ENCODE measurements at regions not wholly inside any gene's neighbourhood (a gene's known extent, or its start where the extent isn't known, plus 50 kb on each side); places are given as distances from the start of the nearest gene placed in this dataset.
"Not testable (repeated sequence)": the region's sequence is repeated elsewhere in the genome, so short reads cannot be mapped to it uniquely, and the experiment has no call there.

DNA sequence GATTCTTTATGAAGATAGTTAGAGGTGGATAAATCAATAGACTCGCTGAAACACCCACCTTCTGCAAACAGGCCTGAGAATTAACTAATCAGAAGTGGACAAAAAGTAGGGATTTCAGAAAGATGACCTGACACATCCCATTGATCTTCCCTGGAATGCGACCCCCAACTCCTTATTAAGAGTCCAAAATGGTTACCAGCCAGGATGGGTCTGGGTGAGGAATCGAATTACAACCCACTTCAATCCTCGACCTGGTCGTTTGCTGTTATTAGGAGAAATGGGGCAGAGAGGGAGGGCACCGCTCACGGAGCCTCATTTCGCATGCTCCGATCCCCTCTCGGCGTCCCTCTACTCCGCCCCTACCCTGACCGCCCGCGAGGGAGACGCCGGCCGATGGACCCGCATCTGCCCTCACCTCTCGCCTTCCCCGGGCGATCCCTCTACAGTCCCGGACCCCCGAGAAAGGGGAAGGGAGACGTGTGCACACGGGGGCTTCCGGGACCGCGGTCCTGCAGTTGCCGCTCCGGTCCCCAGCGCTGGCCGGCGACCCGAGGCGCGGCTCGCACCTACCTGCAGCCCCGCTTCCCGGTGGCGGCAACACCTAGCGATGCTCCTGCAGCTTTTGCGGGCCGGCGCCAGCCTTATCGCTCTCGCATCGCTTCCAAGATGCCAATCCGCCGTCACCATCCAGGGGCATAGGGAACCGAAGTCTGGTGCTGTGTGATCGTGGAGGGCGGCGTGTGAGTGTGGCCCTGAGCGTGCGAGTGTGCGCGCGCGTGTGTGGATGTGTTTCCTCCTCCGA lies 69.3 kb upstream of the USP15 start:
- H3K27me3 ChIP-seq (ENCODE audit: control insufficient read depth, insufficient read depth, low read length) = peaks cover 36% of the 10 kb centered on the region
- no peak overlapping the region for H3K27ac ChIP-seq (ENCODE audit: low read depth, low read length)
- peak overlapping the region; percentile 42 for H3K4me3 ChIP-seq (ENCODE audit: low read depth, low read length)
- peak in 3 of 6 donors; percentile 11 to 74 (median 69) for DNase-seq (ENCODE audit: low read depth in 4 of 6, low spot score in 6 of 6)
- WGBS (ENCODE audit: insufficient coverage) = 0% methylated on average over 54 of the region's 61 CpGs
- no peaks in the 10 kb centered on the region for H3K9me3 ChIP-seq (ENCODE audit: control insufficient read depth, insufficient read depth, low read length)
- H3K36me3 ChIP-seq (ENCODE audit: control insufficient read depth, insufficient read depth, low read length) = no peaks in the 10 kb centered on the region
- H3K4me1 ChIP-seq (ENCODE audit: control insufficient read depth, insufficient read depth, low read length) = peaks cover 19% of the 10 kb centered on the region

- peak in 5 of 6 donors; percentile 28 to 81 (median 43) for DNase-seq (ENCODE audit: low read depth in 4 of 6, low spot score in 6 of 6)
- Histone ChIP-seq H3K27me3 (ENCODE audit: control insufficient read depth, insufficient read depth, low read length) (peaks cover 36% of the 10 kb centered on the region), H3K4me3 (ENCODE audit: low read depth, low read length) (peak overlapping the region; percentile 42), H3K4me1 (ENCODE audit: control insufficient read depth, insufficient read depth, low read length) (peaks cover 19% of the 10 kb centered on the region), H3K9me3 (ENCODE audit: control insufficient read depth, insufficient read depth, low read length) (no peaks in the 10 kb centered on the region), H3K36me3 (ENCODE audit: control insufficient read depth, insufficient read depth, low read length) (no peaks in the 10 kb centered on the region), H3K27ac (ENCODE audit: low read depth, low read length) (no peak overlapping the region)
- under 1% methylated on average over 39 of the region's 41 CpGs for WGBS (ENCODE audit: insufficient coverage)
Observed at GRCh38 chr12:62191491-62192179, 68.6 kb upstream of the USP15 start.

DNA sequence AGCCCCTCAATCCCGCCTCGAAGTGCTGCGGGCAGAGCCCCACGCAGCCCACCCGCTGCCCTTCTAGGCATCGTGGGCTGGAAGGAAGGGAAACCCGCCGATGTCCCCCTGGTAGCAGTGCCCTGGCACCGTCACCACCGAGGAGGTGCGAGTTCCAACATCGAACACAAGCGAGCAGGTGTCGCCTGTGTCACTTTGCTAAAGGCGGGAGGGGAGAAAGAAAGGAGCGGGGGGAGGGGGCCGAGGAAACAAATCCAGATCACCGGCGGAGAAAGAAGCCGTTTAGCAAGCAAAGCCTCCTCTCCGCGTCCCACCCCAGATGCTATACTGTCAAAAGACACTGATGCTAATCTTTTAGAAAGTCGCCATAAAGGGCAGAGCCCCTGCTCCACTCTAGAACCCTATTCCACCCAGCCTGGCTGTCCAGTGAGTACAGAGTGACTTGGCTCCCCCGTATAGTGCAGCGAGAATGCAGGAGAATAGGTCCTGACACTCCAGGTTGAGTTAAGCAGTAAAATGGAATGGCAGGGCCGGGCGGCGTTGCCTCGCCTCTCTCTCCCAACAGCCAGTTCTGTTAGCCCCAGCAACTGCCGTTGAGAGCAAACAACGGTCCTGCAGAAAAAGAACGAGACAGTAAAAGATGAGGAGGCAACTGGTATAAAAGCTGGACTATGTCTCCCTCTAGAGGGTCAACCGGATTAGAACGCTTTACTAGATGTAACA lies 67.9 kb upstream of the USP15 start:
- Histone ChIP-seq H3K36me3 (ENCODE audit: control insufficient read depth, insufficient read depth, low read length) (no peaks in the 10 kb centered on the region), H3K9me3 (ENCODE audit: control insufficient read depth, insufficient read depth, low read length) (no peaks in the 10 kb centered on the region), H3K27ac (ENCODE audit: low read depth, low read length) (peak overlapping the region; percentile 57), H3K27me3 (ENCODE audit: control insufficient read depth, insufficient read depth, low read length) (peaks cover 36% of the 10 kb centered on the region), H3K4me3 (ENCODE audit: low read depth, low read length) (peak overlapping the region; percentile 42), H3K4me1 (ENCODE audit: control insufficient read depth, insufficient read depth, low read length) (peaks cover 19% of the 10 kb centered on the region)
- peak; percentile 77 to 98 (median 86) for DNase-seq (ENCODE audit: low read depth in 4 of 6, low spot score in 6 of 6)
- WGBS (ENCODE audit: insufficient coverage) = under 1% methylated on average over 21 of the region's 34 CpGs

DNA sequence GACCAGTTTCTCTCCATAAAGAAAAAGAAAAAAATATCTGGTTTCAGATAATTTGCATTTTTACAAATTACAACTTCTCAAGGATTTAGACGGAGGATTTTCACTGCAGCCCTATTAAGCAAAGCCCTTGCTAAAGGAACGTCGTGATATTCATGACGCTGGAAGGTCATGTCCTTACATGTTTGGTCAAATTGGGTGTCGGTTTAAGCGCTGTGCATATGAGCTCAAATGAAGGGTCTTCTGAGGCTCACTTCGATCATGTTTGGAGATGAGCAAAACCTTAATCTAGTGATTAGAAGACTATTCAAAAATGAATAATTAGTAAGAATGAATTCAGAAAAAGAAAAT lies 67.3 kb upstream of the USP15 start:
- 0% methylated on average over 4 of the region's 7 CpGs for WGBS (ENCODE audit: insufficient coverage)
- Histone ChIP-seq H3K36me3 (ENCODE audit: control insufficient read depth, insufficient read depth, low read length) (no peaks in the 10 kb centered on the region), H3K4me3 (ENCODE audit: low read depth, low read length) (peak overlapping the region; percentile 42), H3K4me1 (ENCODE audit: control insufficient read depth, insufficient read depth, low read length) (peaks cover 19% of the 10 kb centered on the region), H3K27ac (ENCODE audit: low read depth, low read length) (no peak overlapping the region), H3K27me3 (ENCODE audit: control insufficient read depth, insufficient read depth, low read length) (peaks cover 36% of the 10 kb centered on the region), H3K9me3 (ENCODE audit: control insufficient read depth, insufficient read depth, low read length) (no peaks in the 10 kb centered on the region)
- DNase-seq (ENCODE audit: low read depth in 4 of 6, low spot score in 6 of 6) = no peak

- no peak overlapping the region for H3K27ac ChIP-seq (ENCODE audit: low read depth, low read length)
- H3K27me3 ChIP-seq (ENCODE audit: control insufficient read depth, insufficient read depth, low read length) = peaks cover 36% of the 10 kb centered on the region
- no CpG with 5 or more reads among the region's 1 CpG for WGBS (ENCODE audit: insufficient coverage)
- H3K4me1 ChIP-seq (ENCODE audit: control insufficient read depth, insufficient read depth, low read length) = peaks cover 19% of the 10 kb centered on the region
- no peak for DNase-seq (ENCODE audit: low read depth in 4 of 6, low spot score in 6 of 6)
- no peaks in the 10 kb centered on the region for H3K9me3 ChIP-seq (ENCODE audit: control insufficient read depth, insufficient read depth, low read length)
- no peaks in the 10 kb centered on the region for H3K36me3 ChIP-seq (ENCODE audit: control insufficient read depth, insufficient read depth, low read length)
- H3K4me3 ChIP-seq (ENCODE audit: low read depth, low read length) = no peak overlapping the region
Observed at GRCh38 chr12:62194031-62194430, 66.2 kb upstream of the USP15 start.

DNA sequence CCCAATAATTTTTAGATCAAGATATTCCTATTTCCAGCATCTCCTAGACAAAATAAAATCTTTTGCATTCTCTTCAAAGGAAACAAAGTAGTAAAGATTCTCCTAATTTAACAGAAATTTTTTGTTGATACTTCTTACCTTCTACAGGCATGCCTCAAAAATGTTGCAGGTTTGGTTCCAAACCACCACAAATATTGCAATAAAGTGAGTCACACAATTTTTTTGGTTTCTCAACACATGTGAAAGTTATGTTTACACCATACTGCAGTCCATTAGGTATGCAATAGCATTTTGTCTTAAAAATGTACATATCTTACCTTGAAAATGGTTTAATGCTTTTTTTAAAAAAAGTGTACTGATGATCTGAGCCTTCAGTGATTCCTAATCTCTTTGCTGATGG lies 65.6 kb upstream of the USP15 start:
- H3K36me3 ChIP-seq (ENCODE audit: control insufficient read depth, insufficient read depth, low read length) = no peaks in the 10 kb centered on the region

GRCh38 chr12:62196146-62196545 lies 64.1 kb upstream of the USP15 start:
- peaks cover 15% of the 10 kb centered on the region for H3K4me1 ChIP-seq (ENCODE audit: control insufficient read depth, insufficient read depth, low read length)
- H3K9me3 ChIP-seq (ENCODE audit: control insufficient read depth, insufficient read depth, low read length) = peaks cover 4% of the 10 kb centered on the region
- H3K27ac ChIP-seq (ENCODE audit: low read depth, low read length) = no peak overlapping the region
- H3K27me3 ChIP-seq (ENCODE audit: control insufficient read depth, insufficient read depth, low read length) = peaks cover 19% of the 10 kb centered on the region
- no peak overlapping the region for H3K4me3 ChIP-seq (ENCODE audit: low read depth, low read length)
- no peak for DNase-seq (ENCODE audit: low read depth in 4 of 6, low spot score in 6 of 6)
- H3K36me3 ChIP-seq (ENCODE audit: control insufficient read depth, insufficient read depth, low read length) = no peaks in the 10 kb centered on the region

More for the DNA sequence above, 65.6 kb upstream of the USP15 start:
- Histone ChIP-seq H3K27me3 (ENCODE audit: control insufficient read depth, insufficient read depth, low read length) (peaks cover 35% of the 10 kb centered on the region), H3K27ac (ENCODE audit: low read depth, low read length) (no peak overlapping the region), H3K9me3 (ENCODE audit: control insufficient read depth, insufficient read depth, low read length) (no peaks in the 10 kb centered on the region), H3K4me1 (ENCODE audit: control insufficient read depth, insufficient read depth, low read length) (peaks cover 19% of the 10 kb centered on the region), H3K4me3 (ENCODE audit: low read depth, low read length) (no peak overlapping the region)
- no peak for DNase-seq (ENCODE audit: low read depth in 4 of 6, low spot score in 6 of 6)

GRCh38 chr12:62202861-62203260 lies 57.3 kb upstream of the USP15 start:
- H3K27ac ChIP-seq (ENCODE audit: low read depth, low read length); H3K9me3 ChIP-seq (ENCODE audit: control insufficient read depth, insufficient read depth, low read length); H3K4me1 ChIP-seq (ENCODE audit: control insufficient read depth, insufficient read depth, low read length); H3K36me3 ChIP-seq (ENCODE audit: control insufficient read depth, insufficient read depth, low read length); H3K4me3 ChIP-seq (ENCODE audit: low read depth, low read length); H3K27me3 ChIP-seq (ENCODE audit: control insufficient read depth, insufficient read depth, low read length); DNase-seq (ENCODE audit: low read depth in 4 of 6, low spot score in 6 of 6): not testable (repeated sequence)
- WGBS (ENCODE audit: insufficient coverage) = no CpG with 5 or more reads among the region's 3 CpGs

DNA sequence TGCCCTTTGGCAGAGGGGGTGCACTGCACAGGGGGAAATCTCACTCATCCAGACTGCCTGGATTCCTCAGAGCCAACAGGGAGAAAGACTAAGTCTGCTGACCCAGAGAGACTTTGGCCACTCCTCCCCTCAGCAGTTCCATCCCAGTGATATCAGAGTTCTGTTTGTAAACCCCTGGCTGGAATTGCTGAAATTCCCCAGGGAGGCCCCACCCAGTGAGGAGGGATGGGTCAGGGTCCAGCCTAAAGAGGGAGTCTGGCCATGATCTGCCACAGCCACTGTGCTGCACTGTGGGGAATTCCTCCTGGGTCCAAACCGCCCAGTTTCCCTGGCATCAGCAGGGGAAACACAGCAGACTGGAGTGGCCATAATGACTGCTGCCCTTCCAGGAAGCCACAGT lies 54.9 kb upstream of the USP15 start:
- no peak overlapping the region for H3K27ac ChIP-seq (ENCODE audit: low read depth, low read length)
- H3K36me3 ChIP-seq (ENCODE audit: control insufficient read depth, insufficient read depth, low read length) = no peaks in the 10 kb centered on the region
- H3K9me3 ChIP-seq (ENCODE audit: control insufficient read depth, insufficient read depth, low read length) = peaks cover 2% of the 10 kb centered on the region
- whole genome bisulfite sequencing (ENCODE audit: insufficient coverage) = 89% methylated on average over 1 of the region's 1 CpG
- DNase-seq (ENCODE audit: low read depth in 4 of 6, low spot score in 6 of 6) = no peak
- H3K27me3 ChIP-seq (ENCODE audit: control insufficient read depth, insufficient read depth, low read length) = no peaks in the 10 kb centered on the region
- H3K4me1 ChIP-seq (ENCODE audit: control insufficient read depth, insufficient read depth, low read length) = no peaks in the 10 kb centered on the region
- H3K4me3 ChIP-seq (ENCODE audit: low read depth, low read length) = no peak overlapping the region
